IMR-90 (cell line): ENCODE measurements at regions not wholly inside any gene's neighbourhood (a gene's known extent, or its start where the extent isn't known, plus 50 kb on each side); places are given as distances from the start of the nearest gene placed in this dataset.

Experiments
- ATAC-seq: fragments of 200-7000 bp; cut with Tn5 transposase; 2 replicates; pipeline ENCODE4 v1.9.1; 2020; ENCODE audit warnings: low read depth, mild to moderate bottlenecking, moderate library complexity
- BruUV-seq: library from RNA; stranded (reverse); fragments of 400-500 nt; replicated peaks from 2 replicates; lab custom pipeline; 2021; lab: Mats Ljungman, UMichigan
- CTCF ChIA-PET: fragments of 300-600 bp; formaldehyde crosslinking; extraction: SDS; loops from one replicate; lab custom pipeline; 2021; ENCODE audit warnings: antibody characterized with exemption; lab: Yijun Ruan, JAX
- POLR2A ChIA-PET: fragments of 300-600 bp; sonication (Branson Sonifier 250); formaldehyde crosslinking; loops from one replicate; lab custom pipeline; 2022; ENCODE audit warnings: antibody characterized with exemption; ENCODE audit not compliant: unreplicated experiment; lab: Charles Lee
- DNase-seq: peaks from one replicate; pipeline ENCODE4 v3.0.0; 2013
- H2AFZ ChIP-seq: replicated peaks from 2 replicates; pipeline ENCODE3; 2013; ENCODE audit warnings: low read length, mild to moderate bottlenecking; ENCODE audit not compliant: poor library complexity
- H2AK5ac ChIP-seq: 2 replicates; pipeline ENCODE4 v1.6.1; 2013; ENCODE audit warnings: low read depth, low read length, inconsistent platforms
- H2AK9ac ChIP-seq: replicated peaks from 2 replicates; pipeline ENCODE3; 2013; ENCODE audit warnings: mild to moderate bottlenecking, low read depth, low read length, moderate library complexity; ENCODE audit not compliant: poor library complexity
- H2BK120ac ChIP-seq: 2 replicates; pipeline ENCODE4 v1.6.1; 2013; ENCODE audit warnings: low read depth, low read length, inconsistent platforms
- H2BK15ac ChIP-seq: 3 replicates; pipeline ENCODE4 v1.6.1; 2013; ENCODE audit warnings: low read depth, low read length, inconsistent platforms
- H2BK20ac ChIP-seq: 2 replicates; pipeline ENCODE4 v1.6.1; 2013; ENCODE audit warnings: low read depth, mild to moderate bottlenecking, inconsistent platforms, low read length, moderate library complexity
- H2BK5ac ChIP-seq: 2 replicates; pipeline ENCODE4 v1.6.1; 2013; ENCODE audit warnings: mild to moderate bottlenecking, low read depth, low read length, inconsistent platforms; ENCODE audit not compliant: poor library complexity, severe bottlenecking
- H3K14ac ChIP-seq: replicated peaks from 2 replicates; pipeline ENCODE4 v1.6.1; 2013; ENCODE audit warnings: low read depth, low read length, inconsistent platforms
- H3K18ac ChIP-seq: 2 replicates; pipeline ENCODE4 v1.6.1; 2013; ENCODE audit warnings: low read depth, low read length, control low read depth
- H3K23ac ChIP-seq: 2 replicates; pipeline ENCODE4 v1.6.1; 2013; ENCODE audit warnings: low read depth, low read length, inconsistent platforms
- H3K27ac ChIP-seq: 2 replicates; pipeline ENCODE4 v1.5.1; 2013; ENCODE audit warnings: mild to moderate bottlenecking, control low read depth, low read length; ENCODE audit not compliant: insufficient read depth
- H3K27me3 ChIP-seq: 2 replicates; pipeline ENCODE4 v1.6.1; 2013; ENCODE audit warnings: low read length; ENCODE audit not compliant: control insufficient read depth, insufficient read depth
- H3K36me3 ChIP-seq: 2 replicates; pipeline ENCODE4 v1.6.1; 2013; ENCODE audit warnings: low read length, mixed read lengths; ENCODE audit not compliant: control insufficient read depth, insufficient read depth
- H3K4ac ChIP-seq: 2 replicates; pipeline ENCODE4 v1.6.1; 2013; ENCODE audit warnings: low read depth, low read length, inconsistent platforms
- H3K4me1 ChIP-seq: 2 replicates; pipeline ENCODE4 v1.6.1; 2013; ENCODE audit warnings: low read length, mixed read lengths; ENCODE audit not compliant: control insufficient read depth, insufficient read depth
- H3K4me2 ChIP-seq: 2 replicates; pipeline ENCODE4 v1.6.1; 2013; ENCODE audit warnings: low read depth, mild to moderate bottlenecking, control low read depth, low read length, moderate library complexity
- H3K4me3 ChIP-seq: 2 replicates; pipeline ENCODE4 v1.5.1; 2013; ENCODE audit warnings: low read depth, mild to moderate bottlenecking, control low read depth, low read length, moderate library complexity; ENCODE audit not compliant: insufficient read depth
- H3K56ac ChIP-seq: 2 replicates; pipeline ENCODE4 v1.6.1; 2013; ENCODE audit warnings: low read length, inconsistent platforms; ENCODE audit not compliant: insufficient read depth; ENCODE audit errors: extremely low read depth
- H3K79me1 ChIP-seq, 2 experiments: 2 replicates each; pipeline ENCODE4 v1.6.1; 2013; ENCODE audit warnings: low read length in 2 of 2, inconsistent platforms in 1 of 2, low read depth in 1 of 2
- H3K9ac ChIP-seq: 2 replicates; pipeline ENCODE4 v1.6.1; 2013; ENCODE audit warnings: low read depth, low read length, control low read depth
- H3K9me1 ChIP-seq: 2 replicates; pipeline ENCODE4 v1.6.1; 2013; ENCODE audit warnings: low read length, inconsistent platforms; ENCODE audit not compliant: insufficient read depth
- H3K9me3 ChIP-seq: 2 replicates; pipeline ENCODE4 v1.6.1; 2013; ENCODE audit warnings: low read length; ENCODE audit not compliant: control insufficient read depth, insufficient read depth
- H4K20me1 ChIP-seq: 2 replicates; pipeline ENCODE4 v1.6.1; 2013; ENCODE audit warnings: low read length, inconsistent platforms; ENCODE audit not compliant: insufficient read depth
- H4K5ac ChIP-seq: 2 replicates; pipeline ENCODE4 v1.6.1; 2013; ENCODE audit warnings: mild to moderate bottlenecking, low read depth, low read length, control low read depth
- H4K8ac ChIP-seq, 2 experiments: 2 replicates each; pipeline ENCODE4 v1.6.1; 2013; ENCODE audit warnings: low read depth in 2 of 2, low read length in 2 of 2, control low read depth in 1 of 2, inconsistent platforms in 1 of 2
- H4K91ac ChIP-seq: 2 replicates; pipeline ENCODE4 v1.6.1; 2013; ENCODE audit warnings: low read depth, low read length, inconsistent platforms; ENCODE audit not compliant: insufficient read depth
- MAZ ChIP-seq: IDR thresholded peaks from 2 replicates; pipeline ENCODE4 v1.6.1; 2012; ENCODE audit warnings: low read depth, mild to moderate bottlenecking, low read length, improper control_type of control experiment, moderate library complexity, borderline replicate concordance
- RAD21 ChIP-seq: IDR thresholded peaks from 2 replicates; pipeline ENCODE4 v1.6.1; 2012; ENCODE audit warnings: low read length, improper control_type of control experiment
- WGBS, 2 experiments: methylation state at CpG; one replicate each; pipeline versions ENCODE4 v1.1.5 to v1.1.7; 2013; ENCODE audit warnings: missing lambda C conversion rate in 2 of 2; ENCODE audit not compliant: insufficient read length in 1 of 2; ENCODE audit errors: extremely low coverage in 2 of 2; 5-methylcytosine and 5-hydroxymethylcytosine counted together
- dilution Hi-C: fragments of 300-500 bp; cut with HindIII; formaldehyde crosslinking; loops from one replicate; pipeline ENCODE4 v1.14.3; 2018; ENCODE audit warnings: low sequenced_read_pairs; ENCODE audit not compliant: unreplicated experiment
- in situ Hi-C: fragments of 300-500 bp; cut with MboI; formaldehyde crosslinking; loops from 3 replicates; pipeline ENCODE4 v1.14.3; 2019; ENCODE audit warnings: low sequenced_read_pairs, inconsistent platforms, mixed read lengths
- intact Hi-C: fragments of 100-400 bp; cut with micrococcal nuclease; formaldehyde crosslinking; loops from 2 replicates; pipeline ENCODE4 v1.10.0; 2022
- TF ChIP-seq, protein P1 (sequence below): fragments of 150-350 bp; IDR thresholded peaks from 2 replicates; pipeline ENCODE4 v1.6.1; 2017; ENCODE audit warnings: mild to moderate bottlenecking, antibody characterized with exemption, low read length, low read depth

DNA sequence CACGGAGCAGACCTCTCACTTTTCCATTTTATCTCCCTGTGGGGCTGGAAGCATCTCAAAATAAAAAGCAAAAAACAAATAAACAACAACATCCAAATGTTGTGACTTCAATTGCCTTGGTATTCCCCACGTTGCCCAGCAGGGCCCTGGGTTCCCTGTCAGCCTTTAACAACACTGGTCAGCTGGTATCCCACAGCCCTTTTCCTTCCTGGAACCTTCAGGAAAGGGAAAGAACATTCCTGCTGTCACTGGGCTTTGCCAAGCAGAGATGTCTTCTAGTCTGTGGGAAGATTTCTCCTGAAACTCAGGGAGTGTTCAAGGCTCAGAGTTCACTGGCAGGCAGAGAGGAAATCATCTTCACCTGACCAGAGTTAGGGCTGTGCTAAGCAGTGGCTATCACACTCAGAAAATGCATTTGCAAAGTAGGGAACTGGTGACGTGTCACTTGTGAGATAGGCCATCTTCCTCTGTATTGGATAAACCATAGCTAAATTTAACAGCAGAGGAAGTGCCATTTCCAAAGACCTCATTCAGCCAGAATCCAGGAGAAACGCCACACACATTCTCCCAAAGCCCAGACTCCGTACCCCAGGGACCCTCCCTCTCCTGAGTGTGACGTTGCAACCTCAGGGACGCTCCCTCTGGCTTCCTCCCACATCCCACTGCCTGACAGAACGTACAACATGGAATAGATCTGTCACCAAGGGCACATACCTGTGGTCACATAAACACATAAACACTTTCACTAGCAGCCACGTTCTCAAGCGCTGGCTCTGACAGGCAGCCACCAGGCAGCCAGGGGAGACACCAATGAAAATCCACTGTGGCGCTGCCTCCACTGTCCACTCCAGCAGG, 274.0 kb upstream of the DAPK1 start (continued):
- TF ChIP-seq MAZ = no peak

DNA sequence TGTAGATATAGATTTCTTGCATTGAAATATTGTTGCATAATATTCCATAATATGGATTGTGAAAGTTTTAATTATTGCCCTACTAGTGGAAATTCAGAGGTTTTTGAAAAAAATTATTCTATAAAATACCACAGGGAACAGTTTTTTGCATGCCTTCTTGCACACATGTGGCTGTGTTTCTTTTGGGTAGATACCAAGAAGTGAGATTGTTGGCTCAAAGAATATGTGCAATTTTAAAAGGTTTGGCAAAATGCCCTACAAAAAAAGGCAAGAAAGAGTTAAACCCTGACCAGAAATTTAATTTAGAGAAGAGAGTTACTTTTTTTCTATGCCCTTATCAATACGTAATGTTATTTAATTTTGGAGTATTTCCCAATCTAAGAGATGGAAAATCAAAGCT, 270.8 kb upstream of the DAPK1 start:
- Histone ChIP-seq H3K9ac (no peak overlapping the region), H3K79me1 (no peaks in the 10 kb centered on the region), H4K20me1 (no peaks in the 10 kb centered on the region), H4K91ac (no peak overlapping the region), H3K4me1 (peaks cover 3% of the 10 kb centered on the region; the same call in 1 of the 2 replicates), H3K9me1 (no peaks in the 10 kb centered on the region), H2BK5ac (no peak overlapping the region), H3K23ac (no peak overlapping the region), H4K8ac (no peak overlapping the region), H2BK15ac (no peak overlapping the region), H3K36me3 (no peaks in the 10 kb centered on the region), H3K56ac (no peak overlapping the region), H2AK9ac (no peak overlapping the region), H3K27ac (no peak overlapping the region), H3K27me3 (peaks cover 6% of the 10 kb centered on the region; the same call in 1 of the 2 replicates), H3K18ac (no peak overlapping the region), H3K14ac (no peak overlapping the region), H2BK120ac (no peak overlapping the region), H3K4ac (no peak overlapping the region), H2BK20ac (no peak overlapping the region), H4K5ac (no peak overlapping the region), H2AFZ (no peak overlapping the region), H2AK5ac (no peak overlapping the region), H3K4me3 (no peak overlapping the region), H3K9me3 (no peaks in the 10 kb centered on the region), H3K4me2 (no peak overlapping the region)
- in situ Hi-C loops = no loop called here
- dilution Hi-C loops = no loop called here
- no peak for TF ChIP-seq RAD21
- TF ChIP-seq, protein P1, sequence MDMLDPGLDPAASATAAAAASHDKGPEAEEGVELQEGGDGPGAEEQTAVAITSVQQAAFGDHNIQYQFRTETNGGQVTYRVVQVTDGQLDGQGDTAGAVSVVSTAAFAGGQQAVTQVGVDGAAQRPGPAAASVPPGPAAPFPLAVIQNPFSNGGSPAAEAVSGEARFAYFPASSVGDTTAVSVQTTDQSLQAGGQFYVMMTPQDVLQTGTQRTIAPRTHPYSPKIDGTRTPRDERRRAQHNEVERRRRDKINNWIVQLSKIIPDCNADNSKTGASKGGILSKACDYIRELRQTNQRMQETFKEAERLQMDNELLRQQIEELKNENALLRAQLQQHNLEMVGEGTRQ = no peak
- ATAC-seq = no peak
- ChIA-PET POLR2A (no interaction called here), CTCF (no interaction called here)
- intact Hi-C loops = no loop called here
- DNase-seq = no peak
- WGBS, 2 experiments = no CpG with 5 or more reads among the region's 1 CpG
- BruUV-seq = no TSS peak
